GM12878 (cell line): ENCODE measurements at regions not wholly inside any gene's neighbourhood (a gene's known extent, or its start where the extent isn't known, plus 50 kb on each side); places are given as distances from the start of the nearest gene placed in this dataset.

ENCODE experiments used
- ATF3 ChIP-seq: IDR thresholded peaks from 2 replicates; pipeline ENCODE4 v1.6.1; 2011; ENCODE audit warnings: low read depth, mild to moderate bottlenecking, low read length, moderate library complexity, borderline replicate concordance; ENCODE audit errors: extremely low read depth
- BACH1 ChIP-seq: fragments of 450-650 bp; IDR thresholded peaks from 2 replicates; pipeline ENCODE4 v1.6.1; 2017; ENCODE audit warnings: mild to moderate bottlenecking, borderline replicate concordance
- CREB1 ChIP-seq: IDR thresholded peaks from 2 replicates; pipeline ENCODE4 v1.6.1; 2012; ENCODE audit warnings: low read depth, mild to moderate bottlenecking, inconsistent platforms
- CTCF ChIP-seq, 3 experiments: IDR thresholded peaks in 2 of 3; conservative IDR thresholded peaks in 1 of 3; 2 replicates each; pipeline ENCODE4 v1.5.1; 2011; ENCODE audit warnings: low read depth in 3 of 3, low read length in 3 of 3, mild to moderate bottlenecking in 3 of 3, control low read depth in 2 of 3, moderate library complexity in 2 of 3, inconsistent platforms in 1 of 3, mixed read lengths in 1 of 3; ENCODE audit not compliant: control insufficient read depth in 2 of 3, insufficient read depth in 1 of 3; ENCODE audit errors: extremely low read depth in 1 of 3
- FOS ChIP-seq: IDR thresholded peaks from 3 replicates; pipeline ENCODE4 v1.6.1; 2011; ENCODE audit warnings: borderline replicate concordance; ENCODE audit not compliant: insufficient read length; ENCODE audit errors: extremely low read depth
- PBX3 ChIP-seq: IDR thresholded peaks from 2 replicates; pipeline ENCODE4 v1.6.1; 2011; ENCODE audit warnings: mild to moderate bottlenecking, low read depth, low read length, moderate library complexity; ENCODE audit not compliant: insufficient replicate concordance
- POLR2A ChIP-seq: IDR thresholded peaks from 2 replicates; pipeline ENCODE4 v1.6.1; 2011; ENCODE audit warnings: low read depth, mild to moderate bottlenecking, low read length
- USF2 ChIP-seq: IDR thresholded peaks from 2 replicates; pipeline ENCODE4 v1.6.1; 2011; ENCODE audit warnings: low read depth, low read length, improper control_type of control experiment, borderline replicate concordance

- no peak for TF ChIP-seq POLR2A
- TF ChIP-seq ATF3: no peak
- TF ChIP-seq CTCF (IDR thresholded peaks at IDR 0.05 in 2 of 3, conservative IDR thresholded peaks at IDR 0.05 in 1 of 3; ENCODE audit: control insufficient read depth in 2 of 3, extremely low read depth in 1 of 3, insufficient read depth in 1 of 3, low read depth in 3 of 3, low read length in 3 of 3): no peak
- TF ChIP-seq FOS: no peak
- no peak for TF ChIP-seq USF2
- no peak for TF ChIP-seq CREB1
- no peak for TF ChIP-seq PBX3
- TF ChIP-seq BACH1: no peak
Observed at GRCh38 chr4:31193521-31193920, 473.4 kb downstream of the PCDH7 start.
